ENCODE measurements at regions not wholly inside any gene's neighbourhood (a gene's known extent, or its start where the extent isn't known, plus 50 kb on each side); places are given as distances from the start of the nearest gene placed in this dataset.

GRCh38 chr16:26705346-26705745 is 361.4 kb upstream of the C16orf82 start:
- TF ChIP-seq SUZ12 (IDR thresholded peaks at IDR 0.05; ENCODE audit: extremely low read depth, insufficient read depth, insufficient read length) = no peak
- no peak for TF ChIP-seq ZNF274 (IDR thresholded peaks at IDR 0.05; ENCODE audit: low read depth, low read length)
- TF ChIP-seq YY1 (IDR thresholded peaks at IDR 0.05; ENCODE audit: insufficient read depth, insufficient read length) = no peak

Data from NT2/D1 (cell line).